HG03469 (cell line): ENCODE measurements at regions not wholly inside any gene's neighbourhood (a gene's known extent, or its start where the extent isn't known, plus 50 kb on each side); places are given as distances from the start of the nearest gene placed in this dataset.
"Not testable (repeated sequence)": the region's sequence is repeated elsewhere in the genome, so short reads cannot be mapped to it uniquely, and the experiment has no call there.

Experiments used
- ATAC-seq: cut with Tn5 transposase; IDR thresholded peaks from one replicate; pipeline ENCODE4 v1.9.1; 2021; ENCODE audit warnings: mild to moderate bottlenecking, moderate library complexity, moderate number of reproducible peaks; ENCODE audit not compliant: unreplicated experiment

DNA sequence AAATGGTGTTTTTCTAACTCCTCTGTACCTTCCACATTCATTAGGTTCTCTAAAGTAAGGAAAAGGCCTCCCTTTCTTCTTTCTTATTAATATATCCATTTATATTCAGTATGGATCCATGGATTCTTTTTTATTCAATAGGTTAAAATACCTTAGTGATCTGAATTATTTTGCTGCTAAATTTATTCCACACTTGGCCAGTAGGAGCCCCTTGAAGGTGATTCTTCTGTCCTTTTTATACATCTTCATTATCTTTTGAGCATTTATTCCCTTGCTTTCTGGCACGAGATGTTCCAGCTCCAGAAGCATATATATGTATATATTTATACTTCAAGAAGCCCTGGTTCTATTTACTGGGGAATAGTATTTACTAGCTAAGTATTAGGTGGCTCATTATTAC lies 311.8 kb upstream of the SGCD start:
- ATAC-seq = no peak

DNA sequence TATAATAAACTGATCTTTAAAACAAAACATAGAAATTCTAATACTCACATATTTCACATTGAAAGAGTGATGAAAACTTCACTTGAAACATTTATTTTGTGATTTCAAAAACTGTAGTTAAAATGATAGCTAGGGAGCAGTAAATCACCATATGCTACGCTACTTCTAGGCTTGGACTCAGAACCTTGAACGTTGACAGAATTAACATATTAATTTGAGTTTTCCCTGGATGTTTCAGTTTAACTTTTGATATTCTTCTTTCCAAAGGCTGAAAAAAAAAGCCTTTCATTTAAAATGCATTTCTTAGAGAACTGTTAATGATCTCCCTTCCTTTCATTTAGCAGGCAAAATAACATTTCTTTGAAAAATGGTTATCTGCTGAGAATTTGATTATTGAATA lies 307.8 kb upstream of the SGCD start:
- no peak for ATAC-seq

DNA sequence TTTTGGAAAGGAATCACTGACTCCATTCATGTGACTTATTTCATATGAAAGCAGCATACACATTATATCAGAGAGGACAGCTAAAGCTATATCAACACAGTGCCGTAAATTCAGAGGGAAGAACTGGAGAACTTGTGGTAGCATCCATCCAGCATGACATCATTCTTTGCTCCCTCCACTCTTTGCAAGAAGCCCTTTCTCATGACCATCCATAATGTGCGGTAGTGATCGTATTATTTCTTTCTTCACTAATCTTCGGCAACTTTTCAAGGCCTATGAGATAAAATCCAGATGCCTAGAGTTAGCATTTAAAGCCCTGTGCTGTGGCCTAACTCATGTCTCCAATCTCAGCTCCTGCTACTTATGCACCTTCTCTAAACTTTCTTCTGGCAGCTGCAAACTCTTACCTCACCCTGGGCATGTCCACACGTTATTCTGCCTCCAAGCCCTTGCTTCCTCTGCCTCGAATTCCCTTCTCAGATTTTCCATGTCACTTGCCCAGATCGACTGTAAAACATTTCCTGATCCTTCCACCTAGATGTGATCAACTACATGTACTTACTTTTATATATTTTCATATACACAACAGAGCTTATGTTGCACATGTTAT lies 307.3 kb upstream of the SGCD start:
- ATAC-seq = no peak

GRCh38 chr5:156020647-156021046 lies 306.3 kb upstream of the SGCD start:
- no peak for ATAC-seq

DNA sequence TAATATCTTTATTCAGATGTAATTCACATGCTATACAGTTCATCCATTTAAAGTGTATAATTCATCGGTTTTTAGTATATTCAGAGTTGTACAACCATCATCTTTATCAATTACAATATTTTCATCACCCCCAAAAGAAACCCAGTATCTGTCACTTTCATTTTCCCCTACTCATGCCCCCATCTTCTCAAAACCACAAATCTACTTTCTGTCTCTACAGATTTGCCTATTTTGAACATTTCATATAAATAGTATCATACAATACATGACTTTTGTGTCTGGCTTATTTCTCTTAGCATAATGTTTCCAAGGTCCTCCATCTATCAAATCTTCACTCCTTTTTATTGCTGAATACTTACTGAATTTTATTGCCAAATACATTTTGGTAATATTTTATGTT lies 305.1 kb upstream of the SGCD start:
- no peak for ATAC-seq

DNA sequence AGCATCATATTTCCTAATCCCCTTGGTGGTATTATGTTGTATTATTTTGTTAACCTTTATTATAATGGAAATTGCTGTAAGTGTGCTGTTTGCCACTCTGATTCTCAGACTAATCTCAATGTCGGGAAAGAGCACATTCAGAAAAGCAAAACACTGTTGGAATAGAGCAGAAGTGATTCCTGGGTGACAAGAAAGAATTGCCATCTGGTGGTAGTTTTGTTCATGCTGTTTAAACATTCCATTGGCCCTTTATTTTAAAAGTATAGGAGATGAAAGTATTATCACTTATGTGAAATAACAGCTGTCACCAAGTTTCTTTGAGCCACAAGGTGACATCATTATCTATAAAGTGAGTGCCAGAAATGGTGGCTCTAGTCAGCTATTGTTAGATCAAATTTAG lies 301.3 kb upstream of the SGCD start:
- ATAC-seq = no peak

DNA sequence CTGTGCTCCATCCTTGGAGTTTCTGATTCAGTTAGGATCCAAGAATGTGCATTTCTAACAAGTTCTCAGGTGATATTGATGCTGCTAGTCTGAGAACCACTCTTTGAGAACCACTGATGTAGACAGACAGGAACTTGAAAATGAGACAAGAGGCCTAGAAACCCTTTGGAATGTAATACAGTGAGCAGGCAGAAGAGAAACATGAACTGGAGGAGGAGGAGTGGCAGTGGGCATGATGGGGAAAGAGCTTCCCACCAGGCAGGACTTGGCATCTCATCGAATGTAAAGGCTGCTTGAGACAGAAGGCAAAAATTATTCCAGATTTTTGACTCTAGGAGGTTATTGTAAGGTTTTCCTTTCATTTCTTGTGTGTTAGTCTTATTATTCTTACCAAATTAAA lies 295.8 kb upstream of the SGCD start:
- no peak for ATAC-seq

- ATAC-seq = no peak
Observed at GRCh38 chr5:156036640-156037039, 290.3 kb upstream of the SGCD start.

DNA sequence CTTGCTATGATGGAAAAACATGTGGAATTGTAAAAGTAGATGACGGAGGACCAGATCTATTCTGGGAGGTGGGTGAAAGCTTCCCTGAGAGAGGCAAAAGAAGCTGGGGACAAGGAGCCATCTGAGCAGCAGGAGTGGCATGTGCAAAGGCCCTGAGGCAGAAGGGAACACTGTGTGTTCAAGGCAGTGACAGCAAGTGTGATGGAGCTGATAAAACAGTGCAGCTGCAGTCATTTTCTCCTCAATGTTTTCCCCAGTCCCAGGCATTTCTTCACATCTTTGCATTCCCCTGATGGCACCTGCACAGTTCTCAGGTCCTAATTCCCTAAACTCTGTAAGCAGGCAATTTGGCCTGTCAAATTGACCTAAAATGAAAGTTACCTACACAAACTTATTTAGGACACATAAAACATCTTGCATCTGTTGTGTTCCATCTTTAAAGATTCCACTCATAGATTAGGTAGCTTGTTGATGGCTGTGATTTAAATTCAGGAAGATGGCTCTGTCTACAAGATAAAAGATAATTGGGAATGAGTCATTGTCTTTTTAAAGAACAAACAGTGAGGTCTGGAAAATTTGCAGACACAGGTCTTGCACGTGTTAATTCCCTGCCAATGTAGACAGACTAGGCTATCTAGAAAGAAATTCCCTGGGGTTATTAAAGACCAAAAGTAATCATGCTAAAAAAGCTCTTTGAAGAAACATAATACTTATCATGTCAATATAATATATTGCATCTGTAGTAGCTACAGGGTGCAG lies 289.6 kb upstream of the SGCD start:
- ATAC-seq = no peak

GRCh38 chr5:156042726-156043125 lies 284.2 kb upstream of the SGCD start:
- no peak for ATAC-seq

DNA sequence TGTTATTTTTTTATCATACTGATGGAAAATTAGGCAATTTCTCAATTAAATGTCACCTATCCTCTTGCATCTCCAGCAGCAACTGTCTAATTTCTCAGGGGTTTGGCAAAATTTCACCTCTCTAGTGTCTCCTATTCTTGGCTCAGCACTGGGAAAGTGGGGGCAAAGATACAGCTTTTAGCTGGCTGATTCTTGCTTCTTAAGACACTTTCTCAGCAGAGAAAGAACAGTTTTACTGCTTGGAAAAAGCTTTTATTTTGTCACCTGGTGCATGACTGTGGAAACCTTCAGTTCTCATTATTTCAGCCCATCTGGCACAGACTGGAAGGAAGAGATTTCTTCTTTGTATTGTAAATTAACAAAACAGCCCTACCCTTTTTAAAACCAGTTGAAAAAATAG lies 283.6 kb upstream of the SGCD start:
- ATAC-seq = no peak

GRCh38 chr5:156051972-156052371 lies 275.0 kb upstream of the SGCD start:
- no peak for ATAC-seq

- ATAC-seq = no peak
Observed at GRCh38 chr5:156052656-156053055, 274.3 kb upstream of the SGCD start.

DNA sequence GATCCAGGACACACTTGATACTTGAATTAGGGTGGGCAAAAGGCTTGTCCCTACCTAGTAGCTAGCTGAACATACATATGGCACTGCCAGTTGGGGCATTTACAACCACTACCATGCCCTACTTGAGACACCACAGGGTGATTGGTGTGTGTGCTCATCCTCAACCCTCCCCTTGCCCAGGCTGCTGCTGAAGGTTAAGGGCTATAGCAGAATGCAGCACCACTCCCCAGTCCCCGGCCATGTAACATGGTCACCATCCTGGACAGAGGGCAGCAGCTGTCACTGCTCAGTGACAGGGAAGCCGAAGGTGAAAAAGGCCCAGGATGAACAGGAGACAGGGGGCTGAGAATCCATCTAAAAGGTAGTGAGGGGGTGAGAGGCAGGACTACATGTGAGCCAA lies 273.9 kb upstream of the SGCD start:
- no peak for ATAC-seq

- no peak for ATAC-seq
Observed at GRCh38 chr5:156076912-156077311, 250.1 kb upstream of the SGCD start.

- ATAC-seq = no peak
Observed at GRCh38 chr5:156087577-156088110, 239.3 kb upstream of the SGCD start.

GRCh38 chr5:156089955-156090940 lies 236.7 kb upstream of the SGCD start:
- ATAC-seq = not testable (repeated sequence)

DNA sequence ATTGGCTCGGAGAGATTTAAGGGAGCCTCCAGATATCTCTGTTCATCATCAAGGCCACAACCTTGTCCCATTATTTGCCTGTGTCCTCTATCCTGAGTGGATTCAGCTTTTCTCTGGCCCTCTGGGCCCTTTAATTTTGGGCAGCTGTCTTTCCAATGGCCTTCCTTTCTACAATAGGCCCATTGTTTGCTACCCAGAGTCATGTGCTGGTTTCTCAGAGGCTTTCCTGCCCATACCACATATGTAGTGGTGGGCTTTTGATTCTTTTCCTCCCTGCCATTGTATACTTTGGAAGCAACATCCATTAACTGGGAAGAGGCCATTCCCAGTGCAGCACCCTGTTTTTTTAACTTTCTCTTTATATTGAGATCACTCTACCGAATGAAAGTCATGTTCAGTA lies 233.9 kb upstream of the SGCD start:
- ATAC-seq = no peak

GRCh38 chr5:156094001-156094400 lies 233.0 kb upstream of the SGCD start:
- ATAC-seq = no peak

GRCh38 chr5:156095709-156096241 lies 231.2 kb upstream of the SGCD start:
- ATAC-seq = no peak

- no peak for ATAC-seq
Observed at GRCh38 chr5:156096259-156096658, 230.7 kb upstream of the SGCD start.
